Activated T-cell treated with anti-CD3 and anti-CD28 coated beads, Interleukin-2, amount 50 U/mL, for 24 hours (primary cell): ENCODE measurements at regions not wholly inside any gene's neighbourhood (a gene's known extent, or its start where the extent isn't known, plus 50 kb on each side); places are given as distances from the start of the nearest gene placed in this dataset.
"Not testable (repeated sequence)": the region's sequence is repeated elsewhere in the genome, so short reads cannot be mapped to it uniquely, and the experiment has no call there.

Experiments
- DNase-seq: peaks from one replicate; pipeline ENCODE4 v3.0.0-alpha.2; 2020
- H3K27ac Mint-ChIP-seq: 2 replicates; pipeline ENCODE4 v1.8.0; 2020; ENCODE audit warnings: mild to moderate bottlenecking, mixed read lengths
- H3K27me3 Mint-ChIP-seq: 2 replicates; pipeline ENCODE4 v1.8.0; 2020; ENCODE audit warnings: mixed read lengths
- H3K36me3 Mint-ChIP-seq: 2 replicates; pipeline ENCODE4 v1.8.0; 2020; ENCODE audit warnings: low read depth, mixed read lengths
- H3K4me1 Mint-ChIP-seq: 2 replicates; pipeline ENCODE4 v1.8.0; 2020; ENCODE audit warnings: low read depth, mixed read lengths
- H3K4me3 Mint-ChIP-seq: 2 replicates; pipeline ENCODE4 v1.8.0; 2020; ENCODE audit warnings: mild to moderate bottlenecking, moderate library complexity, mixed read lengths
- H3K9me3 Mint-ChIP-seq: 2 replicates; pipeline ENCODE4 v1.8.0; 2020; ENCODE audit warnings: mixed read lengths

- Mint-ChIP-seq H3K27ac (peak overlapping the region; percentile 99), H3K36me3 (peaks cover 20% of the 10 kb centered on the region), H3K9me3 (no peaks in the 10 kb centered on the region), H3K4me3 (peak overlapping the region; percentile 60), H3K27me3 (no peaks in the 10 kb centered on the region), H3K4me1 (peaks cover 57% of the 10 kb centered on the region)
- DNase-seq, result no peak
Observed at GRCh38 chr7:104956753-104957450, 57.1 kb upstream of the KMT2E start.

- Mint-ChIP-seq H3K9me3 (no peaks in the 10 kb centered on the region), H3K27ac (no peak overlapping the region), H3K36me3 (peaks cover 25% of the 10 kb centered on the region), H3K4me1 (peaks cover 64% of the 10 kb centered on the region), H3K4me3 (no peak overlapping the region), H3K27me3 (no peaks in the 10 kb centered on the region)
- DNase-seq, result no peak
Observed at GRCh38 chr7:104958371-104958865, 55.6 kb upstream of the KMT2E start.

- H3K27ac Mint-ChIP-seq, H3K4me3 Mint-ChIP-seq, H3K9me3 Mint-ChIP-seq, H3K27me3 Mint-ChIP-seq, DNase-seq: not testable (repeated sequence)
- Mint-ChIP-seq H3K36me3 (peaks cover 32% of the 10 kb centered on the region), H3K4me1 (peaks cover 68% of the 10 kb centered on the region)
Observed at GRCh38 chr7:104959483-104959882, 54.5 kb upstream of the KMT2E start.

- no peaks in the 10 kb centered on the region for H3K9me3 Mint-ChIP-seq
- peaks cover 60% of the 10 kb centered on the region for H3K4me1 Mint-ChIP-seq
- no peak overlapping the region for H3K27ac Mint-ChIP-seq
- peaks cover 36% of the 10 kb centered on the region for H3K36me3 Mint-ChIP-seq
- no peak for DNase-seq
- no peaks in the 10 kb centered on the region for H3K27me3 Mint-ChIP-seq
- H3K4me3 Mint-ChIP-seq, result no peak overlapping the region
Observed at GRCh38 chr7:104960741-104961448, 53.1 kb upstream of the KMT2E start.

GRCh38 chr7:104961821-104962220, 52.2 kb upstream of the KMT2E start:
- H3K27me3 Mint-ChIP-seq, result no peaks in the 10 kb centered on the region
- no peaks in the 10 kb centered on the region for H3K9me3 Mint-ChIP-seq
- no peak overlapping the region for H3K4me3 Mint-ChIP-seq
- no peak overlapping the region for H3K27ac Mint-ChIP-seq
- DNase-seq, result no peak
- peaks cover 50% of the 10 kb centered on the region for H3K4me1 Mint-ChIP-seq
- peaks cover 39% of the 10 kb centered on the region for H3K36me3 Mint-ChIP-seq

- no peak for DNase-seq
- peaks cover 41% of the 10 kb centered on the region for H3K4me1 Mint-ChIP-seq
- H3K36me3 Mint-ChIP-seq, result peaks cover 39% of the 10 kb centered on the region
- H3K9me3 Mint-ChIP-seq, result no peaks in the 10 kb centered on the region
- H3K4me3 Mint-ChIP-seq, result no peak overlapping the region
- no peaks in the 10 kb centered on the region for H3K27me3 Mint-ChIP-seq
- peak overlapping the region; percentile 35 for H3K27ac Mint-ChIP-seq
Observed at GRCh38 chr7:104962781-104963180, 51.2 kb upstream of the KMT2E start.

- Mint-ChIP-seq H3K36me3 (peaks cover 39% of the 10 kb centered on the region), H3K4me3 (no peak overlapping the region), H3K27me3 (no peaks in the 10 kb centered on the region), H3K4me1 (peaks cover 36% of the 10 kb centered on the region), H3K9me3 (no peaks in the 10 kb centered on the region), H3K27ac (peak overlapping the region; percentile 0)
- no peak for DNase-seq
Observed at GRCh38 chr7:104963378-104963990, 50.5 kb upstream of the KMT2E start.

GRCh38 chr7:104963991-104964385, 50.0 kb upstream of the KMT2E start:
- H3K4me3 Mint-ChIP-seq, result no peak overlapping the region
- no peak overlapping the region for H3K27ac Mint-ChIP-seq
- H3K27me3 Mint-ChIP-seq, result no peaks in the 10 kb centered on the region
- peaks cover 31% of the 10 kb centered on the region for H3K4me1 Mint-ChIP-seq
- H3K36me3 Mint-ChIP-seq, result peaks cover 36% of the 10 kb centered on the region
- H3K9me3 Mint-ChIP-seq, result no peaks in the 10 kb centered on the region
- no peak for DNase-seq
